ENCODE measurements at regions not wholly inside any gene's neighbourhood (a gene's known extent, or its start where the extent isn't known, plus 50 kb on each side); places are given as distances from the start of the nearest gene placed in this dataset.

DNA sequence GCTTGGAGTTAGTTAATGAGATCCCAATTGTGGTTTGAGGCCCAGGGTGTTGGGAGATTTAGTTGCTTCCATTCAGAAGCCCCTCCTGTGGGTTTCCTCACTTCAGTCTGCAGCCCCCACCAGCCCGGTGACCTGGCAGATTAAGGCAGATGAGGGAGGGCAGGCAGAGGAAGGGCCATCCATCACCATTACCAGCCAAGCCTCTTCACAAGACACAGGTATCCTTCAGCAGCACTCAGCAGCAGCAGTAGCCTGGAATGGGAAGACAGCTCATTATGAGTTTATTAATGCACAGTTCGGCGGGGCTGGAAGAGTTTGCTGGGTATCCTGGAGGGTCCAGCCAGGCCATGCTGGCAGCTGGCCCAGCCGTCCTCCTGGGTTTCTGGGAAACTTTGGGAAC lies 90.0 kb upstream of the GPRC5B start:
- no peak overlapping the region for H3K9ac ChIP-seq (replicated peaks in 1 of 4; ENCODE audit: extremely low read depth in 1 of 4, low read depth in 3 of 4, low read length in 3 of 4)
- no peak overlapping the region for H3K4ac ChIP-seq (replicated peaks; ENCODE audit: insufficient read length, low read depth, low read length)
- no peaks in the 10 kb centered on the region for H3K79me2 ChIP-seq (ENCODE audit: control insufficient read depth in 1 of 2, insufficient read depth in 2 of 2, low read length in 2 of 2)
- H3K27ac ChIP-seq (ENCODE audit: low read depth, low read length) = no peak overlapping the region
- H2BK15ac ChIP-seq (ENCODE audit: low read length) = no peak overlapping the region
- no peaks in the 10 kb centered on the region for H3K27me3 ChIP-seq (replicated peaks in 1 of 4; ENCODE audit: control insufficient read depth in 3 of 4, extremely low read depth in 1 of 4, insufficient read depth in 3 of 4, low read length in 3 of 4)
- WGBS, 2 experiments (ENCODE audit: extremely low coverage in 1 of 2, insufficient coverage in 1 of 2, insufficient read length in 1 of 2, insufficient replicate concordance in 2 of 2, low coverage in 1 of 2, low lambda C conversion rate in 2 of 2, missing lambda C conversion rate in 1 of 2) = 93% methylated on average over 4 of the region's 4 CpGs; no CpG with 5 or more reads in 1 of the 2 experiments
- H3K23ac ChIP-seq (ENCODE audit: insufficient read length) = no peak overlapping the region
- no peak overlapping the region for H3K14ac ChIP-seq (ENCODE audit: insufficient read length)
- no peak overlapping the region for H4K5ac ChIP-seq (ENCODE audit: insufficient read length, low read depth, low read length)
- H3K36me3 ChIP-seq (ENCODE audit: control insufficient read depth in 2 of 4, insufficient read depth in 4 of 4, low read length in 3 of 4) = no peaks in the 10 kb centered on the region
- H3K4me2 ChIP-seq (ENCODE audit: insufficient read depth in 1 of 2, low read depth in 2 of 2, low read length in 2 of 2) = no peak overlapping the region
- H2BK20ac ChIP-seq (ENCODE audit: low read length) = no peak overlapping the region
- H3K9me3 ChIP-seq (ENCODE audit: insufficient read depth in 2 of 2, low read depth in 1 of 2, low read length in 1 of 2) = no peaks in the 10 kb centered on the region
- H3K23me2 ChIP-seq (ENCODE audit: low read depth, low read length) = no peaks in the 10 kb centered on the region
- H2BK12ac ChIP-seq (ENCODE audit: low read depth, low read length) = no peak overlapping the region
- no peaks in the 10 kb centered on the region for H4K20me1 ChIP-seq (replicated peaks in 1 of 2; ENCODE audit: control insufficient read depth in 1 of 2, insufficient read depth in 2 of 2, low read length in 2 of 2)
- no peaks in the 10 kb centered on the region for H3K79me1 ChIP-seq (ENCODE audit: low read depth, low read length)
- 0 out of 2 replicates have a peak overlapping the region, but pooled peaks have one; percentile 73 for H4K8ac ChIP-seq (ENCODE audit: extremely low read depth, insufficient read depth, low read length)
- DNase-seq (ENCODE audit: low read depth in 1 of 2, low spot score in 2 of 2) (no peak), FAIRE-seq (no peak)
- POLR2A ChIA-PET (ENCODE audit: partially characterized antibody) = no interaction called here
- no peak overlapping the region for H2BK5ac ChIP-seq (ENCODE audit: low read depth, low read length)
- H3K18ac ChIP-seq (ENCODE audit: extremely low read depth, low read length) = no peak overlapping the region
- H2AK5ac ChIP-seq (ENCODE audit: low read depth, low read length) = no peak overlapping the region
- no peak overlapping the region for H3K56ac ChIP-seq (replicated peaks; ENCODE audit: insufficient read length, low read depth, low read length)
- no peak overlapping the region; the same call in 1 of the 2 replicates for H2AFZ ChIP-seq (ENCODE audit: low read length)
- no peak overlapping the region for H3K4me3 ChIP-seq (ENCODE audit: extremely low read depth in 1 of 4, insufficient read depth in 2 of 4, low read depth in 3 of 4, low read length in 4 of 4)
- H2BK120ac ChIP-seq (replicated peaks; ENCODE audit: low read depth, low read length) = no peak overlapping the region
- CTCF ChIA-PET (ENCODE audit: partially characterized antibody) = interaction anchor here (0.8 to 1.5 kb wide), 2 partner anchors 17 to 62 kb away, joined by 3 to 4 read pairs; no protein-coding TSS in a partner anchor
- peaks cover 0 to 3% (median 1%) of the 10 kb centered on the region in 4 experiments; a peak in 2 of 7 replicates for H3K4me1 ChIP-seq (replicated peaks in 1 of 4; ENCODE audit: control insufficient read depth in 3 of 4, insufficient read depth in 4 of 4, low read length in 3 of 4)
- H4K91ac ChIP-seq (replicated peaks; ENCODE audit: insufficient read length, low read length) = no peak overlapping the region
- no peak for TF ChIP-seq MAX (IDR thresholded peaks at IDR 0.05)
- no peak for TF ChIP-seq FOSL1 (IDR thresholded peaks at IDR 0.05; ENCODE audit: insufficient read depth, low read depth, low read length)
- TF ChIP-seq TAF7 (optimal IDR thresholded peaks at IDR 0.05; ENCODE audit: borderline replicate concordance, low read depth, low read length) = no peak
- no peak for TF ChIP-seq TAF1 (IDR thresholded peaks at IDR 0.05; ENCODE audit: low read depth, low read length)
- TF ChIP-seq E2F6 (IDR thresholded peaks at IDR 0.05) = no peak
- no peak for TF ChIP-seq SAP30 (IDR thresholded peaks at IDR 0.05; ENCODE audit: insufficient read depth, insufficient replicate concordance, low read length)
- no peak for TF ChIP-seq SP1 (IDR thresholded peaks at IDR 0.05; ENCODE audit: low read depth, low read length)
- TF ChIP-seq RBBP5 (IDR thresholded peaks at IDR 0.05; ENCODE audit: borderline replicate concordance, low read depth, low read length) = no peak
- no peak for TF ChIP-seq RFX5 (IDR thresholded peaks at IDR 0.05; ENCODE audit: borderline replicate concordance, low read depth, low read length)
- TF ChIP-seq SUZ12 (IDR thresholded peaks at IDR 0.05; ENCODE audit: low read length) = no peak
- no peak for TF ChIP-seq RAD21 (IDR thresholded peaks at IDR 0.05 in 1 of 2, conservative IDR thresholded peaks at IDR 0.05 in 1 of 2; ENCODE audit: low read depth in 2 of 2, low read length in 2 of 2)
- TF ChIP-seq BACH1 (IDR thresholded peaks at IDR 0.05; ENCODE audit: low read length) = no peak
- no peak for TF ChIP-seq TBP (IDR thresholded peaks at IDR 0.05; ENCODE audit: low read depth, low read length)
- no peak for TF ChIP-seq ZNF274 (IDR thresholded peaks at IDR 0.05; ENCODE audit: borderline replicate concordance, extremely low read depth, low read length)

Measured in H1 (cell line).